GM12875 (cell line): ENCODE measurements at regions not wholly inside any gene's neighbourhood (a gene's known extent, or its start where the extent isn't known, plus 50 kb on each side); places are given as distances from the start of the nearest gene placed in this dataset.

Source experiments
- H3K4me3 ChIP-seq: one replicate; pipeline ENCODE4 v1.5.1; 2011; ENCODE audit warnings: low read depth, low read length, control low read depth
- TF ChIP-seq, protein P1 (sequence below): IDR thresholded peaks from 2 replicates; pipeline ENCODE4 v1.5.1; 2011; ENCODE audit warnings: low read depth, mild to moderate bottlenecking, control low read depth, inconsistent platforms, low read length, moderate library complexity, borderline replicate concordance; ENCODE audit not compliant: insufficient read depth

- H3K4me3 ChIP-seq: no peak overlapping the region
- TF ChIP-seq, protein P1, sequence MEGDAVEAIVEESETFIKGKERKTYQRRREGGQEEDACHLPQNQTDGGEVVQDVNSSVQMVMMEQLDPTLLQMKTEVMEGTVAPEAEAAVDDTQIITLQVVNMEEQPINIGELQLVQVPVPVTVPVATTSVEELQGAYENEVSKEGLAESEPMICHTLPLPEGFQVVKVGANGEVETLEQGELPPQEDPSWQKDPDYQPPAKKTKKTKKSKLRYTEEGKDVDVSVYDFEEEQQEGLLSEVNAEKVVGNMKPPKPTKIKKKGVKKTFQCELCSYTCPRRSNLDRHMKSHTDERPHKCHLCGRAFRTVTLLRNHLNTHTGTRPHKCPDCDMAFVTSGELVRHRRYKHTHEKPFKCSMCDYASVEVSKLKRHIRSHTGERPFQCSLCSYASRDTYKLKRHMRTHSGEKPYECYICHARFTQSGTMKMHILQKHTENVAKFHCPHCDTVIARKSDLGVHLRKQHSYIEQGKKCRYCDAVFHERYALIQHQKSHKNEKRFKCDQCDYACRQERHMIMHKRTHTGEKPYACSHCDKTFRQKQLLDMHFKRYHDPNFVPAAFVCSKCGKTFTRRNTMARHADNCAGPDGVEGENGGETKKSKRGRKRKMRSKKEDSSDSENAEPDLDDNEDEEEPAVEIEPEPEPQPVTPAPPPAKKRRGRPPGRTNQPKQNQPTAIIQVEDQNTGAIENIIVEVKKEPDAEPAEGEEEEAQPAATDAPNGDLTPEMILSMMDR: no peak
Measured at GRCh38 chr16:74184839-74185238, 111.8 kb upstream of the PSMD7 start.

GRCh38 chr16:74183601-74184360 lies 112.8 kb upstream of the PSMD7 start:
- no peak overlapping the region for H3K4me3 ChIP-seq
- TF ChIP-seq, protein P1: no peak

GRCh38 chr16:74169687-74170376 lies 126.8 kb upstream of the PSMD7 start:
- TF ChIP-seq, protein P1: no peak
- H3K4me3 ChIP-seq: no peak overlapping the region

- H3K4me3 ChIP-seq: no peak overlapping the region
- TF ChIP-seq, protein P1: no peak
Measured at GRCh38 chr16:74169066-74169465, 127.5 kb upstream of the PSMD7 start.

- H3K4me3 ChIP-seq: no peak overlapping the region
- TF ChIP-seq, protein P1: no peak
Measured at GRCh38 chr16:74168445-74168844, 128.2 kb upstream of the PSMD7 start.

DNA sequence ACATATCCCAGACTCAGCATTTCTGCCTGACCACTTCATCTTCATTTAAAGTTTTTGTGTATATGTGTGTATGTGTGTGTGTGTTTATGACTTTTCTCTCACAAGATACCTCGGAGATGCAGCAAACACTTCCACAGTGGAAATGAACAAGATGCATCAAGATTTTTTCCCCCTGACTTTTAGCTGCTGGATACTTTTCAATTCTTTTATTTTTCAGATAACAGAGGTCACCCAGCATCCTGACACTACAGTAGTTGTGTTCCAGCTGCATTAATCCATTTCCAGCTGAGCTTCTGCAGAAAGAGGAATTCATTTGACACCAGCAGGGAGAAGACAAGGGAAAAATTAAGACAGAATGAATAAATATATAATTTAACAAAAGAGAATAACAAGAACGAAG lies 130.2 kb upstream of the PSMD7 start:
- H3K4me3 ChIP-seq: no peak overlapping the region
- TF ChIP-seq, protein P1: no peak
